HG03066 (cell line): ENCODE measurements at regions not wholly inside any gene's neighbourhood (a gene's known extent, or its start where the extent isn't known, plus 50 kb on each side); places are given as distances from the start of the nearest gene placed in this dataset.

Experiments
- ATAC-seq: cut with Tn5 transposase; IDR thresholded peaks from one replicate; pipeline ENCODE4 v1.9.1; 2021; ENCODE audit warnings: low read depth; ENCODE audit not compliant: unreplicated experiment

DNA sequence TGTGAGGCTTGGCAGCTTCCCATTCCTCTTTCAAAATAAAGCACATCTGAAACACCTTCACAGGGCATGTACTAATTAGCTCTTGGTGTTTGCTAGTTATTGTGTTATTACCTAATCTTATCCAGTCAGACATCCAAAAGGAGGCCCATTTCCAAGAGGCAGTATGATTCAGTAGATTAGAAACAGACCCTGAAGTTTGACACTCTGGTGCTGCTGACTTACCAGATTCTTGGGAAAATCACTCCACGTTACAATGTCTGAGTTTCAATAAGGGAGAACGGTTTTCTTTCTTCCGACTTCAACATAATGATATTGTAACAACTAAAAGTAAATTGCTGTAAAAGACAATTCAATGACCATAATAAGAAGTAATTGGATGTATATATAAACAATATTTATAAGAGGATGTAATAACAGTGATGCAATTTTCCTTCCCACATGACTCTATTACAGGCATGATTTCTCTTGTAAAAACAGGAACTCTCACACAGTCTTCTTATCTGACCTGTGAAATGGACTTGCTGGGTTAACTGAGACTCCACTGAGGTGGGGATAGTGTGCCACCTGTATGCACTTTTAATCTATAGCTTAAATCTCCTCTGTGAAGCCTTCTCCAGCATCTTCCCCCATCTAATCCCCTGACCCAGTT lies 181.3 kb upstream of the ELL2 start:
- no peak for ATAC-seq

DNA sequence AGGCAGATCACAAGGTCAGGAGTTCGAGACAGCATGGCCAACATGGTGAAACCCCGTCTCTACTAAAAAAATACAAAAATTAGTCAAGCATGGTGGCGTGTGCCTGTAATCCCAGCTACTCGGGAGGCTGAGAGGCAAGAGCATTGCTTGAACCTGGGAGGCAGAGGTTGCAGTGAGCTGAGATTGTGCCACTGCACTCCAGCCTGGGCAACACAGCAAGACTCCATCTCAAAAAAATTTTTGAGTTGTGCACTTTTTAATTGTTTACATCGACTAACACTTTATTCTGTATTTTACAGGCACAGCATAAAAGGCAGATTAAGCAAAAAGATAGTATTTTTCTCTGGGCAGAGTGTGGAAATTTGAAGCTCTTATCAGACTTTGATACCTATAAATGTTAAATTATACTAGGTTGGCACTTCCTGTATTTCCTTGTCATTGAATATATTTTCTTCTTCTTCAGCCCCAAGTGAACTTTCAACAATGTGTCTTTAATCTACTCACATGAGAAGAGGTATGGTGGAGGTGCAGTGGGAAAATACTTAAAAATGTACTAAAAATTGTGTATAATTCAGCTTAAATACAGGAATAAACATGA lies 180.6 kb upstream of the ELL2 start:
- ATAC-seq: no peak

DNA sequence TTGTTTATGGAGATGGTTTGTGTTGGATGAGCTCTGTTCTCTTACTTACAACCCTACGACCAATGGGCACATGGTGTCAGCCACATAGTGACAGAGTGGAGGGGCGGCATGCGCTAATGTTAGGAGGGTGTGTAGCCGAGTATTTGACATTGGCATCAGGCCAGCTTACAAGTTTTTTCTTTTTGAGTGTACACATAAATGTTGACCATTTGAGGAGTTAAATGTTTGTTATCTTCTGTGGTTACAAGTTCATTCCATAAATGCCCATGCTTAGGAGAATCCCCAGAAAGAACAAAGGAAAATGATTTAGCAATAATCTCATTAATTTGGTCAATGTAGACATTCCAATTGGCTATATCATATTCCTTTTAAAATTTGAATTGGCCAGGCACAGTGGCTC lies 180.1 kb upstream of the ELL2 start:
- no peak for ATAC-seq

DNA sequence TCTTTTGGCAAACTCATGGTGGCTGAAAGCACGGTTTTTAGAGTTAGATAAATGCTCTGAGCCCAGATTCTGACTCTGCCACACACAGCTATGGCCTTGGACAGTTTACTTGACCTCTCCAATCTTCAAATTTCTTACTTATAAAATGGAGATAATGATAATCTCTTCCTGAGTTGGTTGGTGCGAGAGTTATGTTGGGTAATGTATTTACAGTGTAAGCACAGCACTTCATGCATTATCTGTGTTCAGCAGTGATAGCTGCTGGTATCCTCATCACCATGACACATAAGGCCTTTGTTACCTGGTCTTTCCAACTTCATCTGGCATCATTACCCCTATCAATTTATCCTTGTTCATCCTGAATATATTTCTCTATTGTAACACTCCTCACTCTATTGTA lies 178.8 kb upstream of the ELL2 start:
- ATAC-seq: no peak

DNA sequence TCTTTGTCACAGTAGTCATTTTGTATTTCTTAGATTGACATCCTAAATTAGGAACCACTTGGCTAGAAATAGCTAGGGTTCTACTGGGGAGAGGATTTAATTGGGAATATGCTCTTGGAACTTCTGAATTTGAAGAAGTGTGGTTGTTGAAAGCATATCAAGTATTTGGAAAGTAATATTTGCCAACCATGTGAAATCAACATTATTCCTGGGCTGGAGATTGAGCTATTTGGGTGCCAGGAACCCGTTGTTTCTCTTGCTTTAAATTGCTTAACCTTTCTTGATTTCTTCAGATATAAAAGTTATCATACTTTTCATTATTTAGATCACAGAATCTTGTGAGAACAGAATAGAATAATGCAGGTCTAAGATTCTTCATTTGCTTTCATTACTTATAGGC lies 178.4 kb upstream of the ELL2 start:
- no peak for ATAC-seq

DNA sequence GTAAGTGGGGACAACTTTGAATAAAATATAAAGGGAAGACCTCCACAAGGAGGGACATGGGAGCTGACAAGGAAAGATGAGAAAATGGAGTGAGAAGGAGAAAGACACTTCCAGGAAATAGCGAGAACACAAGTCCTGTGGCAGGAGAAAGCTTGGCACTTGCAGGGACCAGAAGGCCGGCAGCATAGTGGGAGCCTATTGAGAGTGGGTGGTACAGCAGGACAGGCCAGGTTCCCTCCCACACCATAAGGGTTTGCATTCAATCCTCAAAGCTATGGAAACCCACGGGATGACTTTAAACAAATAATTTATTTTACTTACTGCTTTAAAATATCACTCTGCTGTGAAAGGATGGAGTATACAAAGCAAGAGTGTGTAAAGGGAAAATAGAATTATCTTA lies 173.2 kb upstream of the ELL2 start:
- ATAC-seq: no peak

DNA sequence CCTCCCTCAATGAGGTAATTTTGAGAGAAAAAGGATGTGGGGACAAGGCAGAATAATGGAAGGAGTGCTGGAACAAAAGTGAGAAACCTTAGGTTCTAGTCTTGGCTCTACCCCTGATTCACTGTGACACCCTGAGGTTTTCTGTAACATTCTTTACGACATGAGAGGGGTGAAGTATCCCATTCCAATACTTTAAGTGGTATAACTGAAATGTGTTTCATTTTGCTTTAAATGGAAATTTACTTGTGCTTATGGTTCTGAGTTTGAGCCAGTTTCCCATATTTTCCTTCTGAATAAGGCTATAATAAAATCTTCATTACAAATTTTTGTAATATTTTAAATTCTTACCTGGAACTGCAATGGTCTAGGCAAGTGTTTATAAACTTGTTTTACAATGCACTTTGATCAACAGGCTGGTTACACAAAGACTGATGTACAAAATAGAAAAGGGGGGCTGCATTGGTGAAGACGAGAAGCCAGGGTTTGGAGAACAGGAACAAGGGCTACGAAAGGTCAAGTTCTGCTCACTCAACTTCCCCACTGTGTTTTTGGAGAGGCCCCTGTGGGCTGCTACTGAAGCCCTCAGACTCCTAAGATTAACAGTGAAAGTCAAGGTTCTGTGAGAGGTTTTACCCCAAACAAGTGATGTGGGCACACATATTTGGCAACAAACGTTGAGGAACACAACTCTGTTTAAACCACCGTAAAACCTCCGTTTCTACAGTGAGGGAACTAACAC lies 171.9 kb upstream of the ELL2 start:
- no peak for ATAC-seq

DNA sequence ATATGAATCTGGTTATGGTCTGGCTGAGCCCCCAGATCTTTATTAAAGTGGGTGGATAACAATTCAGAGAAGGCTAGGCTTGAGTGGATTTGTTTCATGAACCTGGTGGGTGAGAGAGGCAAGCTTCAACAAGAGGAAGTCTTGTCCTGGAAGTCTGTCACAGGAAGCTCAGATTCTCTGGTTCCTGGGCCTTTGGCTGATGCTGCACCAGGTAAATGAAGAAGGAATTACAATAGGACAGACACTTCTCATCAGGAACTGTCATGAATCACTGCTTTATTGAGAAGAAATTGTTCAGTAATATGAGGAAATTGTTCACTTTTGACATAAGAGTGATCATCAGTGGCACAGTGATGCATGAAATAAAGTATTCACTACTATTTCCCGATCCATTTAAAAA lies 167.6 kb upstream of the ELL2 start:
- no peak for ATAC-seq

DNA sequence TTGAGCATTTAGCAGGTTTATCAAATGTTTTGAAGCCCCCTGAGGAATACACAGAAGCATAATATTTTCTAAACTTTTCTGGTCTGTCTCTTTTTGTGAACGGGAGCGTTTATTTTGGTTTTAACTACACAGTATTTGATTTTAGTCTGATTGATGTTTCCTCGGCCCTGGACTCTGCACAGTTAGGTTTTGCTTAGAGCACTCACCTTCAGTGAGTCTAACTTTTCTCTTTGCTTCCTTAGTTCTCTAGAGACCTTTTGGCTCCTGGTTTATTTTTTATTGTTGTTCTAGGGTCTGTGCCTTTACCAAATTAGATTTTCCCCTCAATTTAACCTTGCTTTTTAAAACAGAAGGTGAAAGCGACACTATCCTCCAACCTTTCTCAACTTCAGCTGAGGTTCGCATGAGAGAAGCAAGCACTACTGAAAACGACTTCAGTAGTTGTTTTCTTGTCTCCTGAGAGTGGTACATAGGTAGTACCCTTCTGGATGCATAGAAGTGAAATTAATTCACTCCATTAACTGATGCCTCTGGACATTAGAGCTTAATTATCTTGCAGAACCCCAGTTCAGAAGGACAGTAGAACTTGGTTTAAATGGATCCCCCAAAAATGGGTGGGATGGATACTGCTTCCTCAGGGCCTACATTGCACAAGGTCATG lies 166.7 kb upstream of the ELL2 start:
- no peak for ATAC-seq

DNA sequence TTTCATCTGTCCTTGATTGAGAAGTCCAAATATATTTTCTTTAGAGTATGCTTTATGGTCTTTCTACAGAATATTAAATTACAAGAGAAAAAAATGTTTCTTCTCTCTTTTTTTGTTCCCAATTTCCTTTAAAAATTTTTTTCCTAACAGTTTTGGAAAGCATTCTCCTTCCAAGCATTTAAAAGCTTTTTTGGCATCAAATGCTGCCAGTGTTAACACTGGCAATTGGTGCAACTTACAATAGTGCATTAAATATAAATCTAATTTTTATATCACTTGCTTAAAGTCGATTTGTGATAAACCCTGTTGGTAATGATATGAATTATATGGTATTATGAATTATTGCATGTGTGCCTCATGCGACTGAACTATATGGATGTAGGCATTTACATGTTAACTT lies 165.9 kb upstream of the ELL2 start:
- no peak for ATAC-seq

DNA sequence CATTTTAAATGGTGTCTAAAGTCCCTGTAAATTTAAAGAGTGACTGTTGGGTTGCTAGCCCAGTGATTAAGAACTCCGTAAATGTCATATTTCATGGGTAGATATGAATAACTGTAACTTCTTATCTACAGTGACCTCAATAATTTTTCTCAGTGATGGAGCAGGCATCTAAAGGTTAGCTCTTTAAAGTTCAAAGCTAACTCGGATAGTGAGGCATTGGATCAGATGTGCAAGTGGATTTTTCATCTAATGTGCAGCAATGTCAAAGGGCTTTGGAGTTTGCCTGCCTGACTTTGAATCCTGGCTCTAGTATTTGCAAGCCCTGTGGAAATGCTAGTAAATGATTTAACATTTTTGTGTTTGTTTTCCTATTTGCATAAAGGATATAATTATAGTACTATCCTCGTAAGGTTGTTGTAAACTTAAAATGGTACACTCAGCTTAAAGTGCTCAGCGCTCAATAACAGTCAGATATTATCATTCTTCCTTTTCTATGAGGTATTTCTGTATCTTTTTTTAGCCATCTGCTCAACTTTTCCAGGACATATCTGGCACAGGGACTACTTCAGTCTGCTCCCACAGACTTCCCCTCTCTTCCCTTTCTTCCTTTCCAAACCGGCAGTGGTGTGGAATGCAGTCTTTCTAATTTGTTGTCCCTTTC lies 163.7 kb upstream of the ELL2 start:
- no peak for ATAC-seq

DNA sequence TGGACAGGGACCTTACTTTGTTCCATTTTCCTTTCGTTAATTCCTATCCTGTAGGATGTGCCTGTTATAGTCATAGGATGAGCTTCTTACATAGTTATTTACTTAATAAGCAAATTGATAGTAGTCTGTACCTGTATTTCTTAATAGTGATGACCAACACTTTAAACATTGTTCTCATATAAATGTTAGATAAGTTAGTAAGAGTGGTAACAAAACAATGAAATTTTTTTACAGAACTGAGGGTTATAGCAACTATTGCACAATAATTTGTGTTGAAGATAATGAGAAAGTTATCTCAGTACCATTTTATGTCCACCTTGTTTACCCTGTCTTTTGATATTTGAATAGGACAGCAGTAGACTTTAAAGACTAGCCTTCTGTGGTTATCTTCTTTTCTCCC lies 162.9 kb upstream of the ELL2 start:
- no peak for ATAC-seq

DNA sequence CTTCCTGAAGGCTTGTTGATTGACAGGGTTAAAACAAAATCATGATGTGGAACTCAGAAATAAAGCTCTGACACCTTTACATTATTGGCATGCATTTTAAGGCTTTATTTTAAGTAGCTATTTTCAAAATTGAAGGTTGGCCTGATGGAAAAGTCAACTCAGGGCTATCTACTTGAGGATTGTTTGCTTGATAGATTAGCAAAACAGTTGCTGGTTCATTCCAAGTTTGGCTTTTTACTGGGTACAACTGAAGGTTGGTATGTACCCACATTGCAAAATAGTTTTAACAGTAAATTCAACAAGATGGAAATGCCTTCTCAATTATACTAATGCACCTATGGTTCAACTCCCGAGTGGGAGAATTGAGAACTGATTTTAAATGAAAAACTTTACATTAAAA lies 161.8 kb upstream of the ELL2 start:
- no peak for ATAC-seq

DNA sequence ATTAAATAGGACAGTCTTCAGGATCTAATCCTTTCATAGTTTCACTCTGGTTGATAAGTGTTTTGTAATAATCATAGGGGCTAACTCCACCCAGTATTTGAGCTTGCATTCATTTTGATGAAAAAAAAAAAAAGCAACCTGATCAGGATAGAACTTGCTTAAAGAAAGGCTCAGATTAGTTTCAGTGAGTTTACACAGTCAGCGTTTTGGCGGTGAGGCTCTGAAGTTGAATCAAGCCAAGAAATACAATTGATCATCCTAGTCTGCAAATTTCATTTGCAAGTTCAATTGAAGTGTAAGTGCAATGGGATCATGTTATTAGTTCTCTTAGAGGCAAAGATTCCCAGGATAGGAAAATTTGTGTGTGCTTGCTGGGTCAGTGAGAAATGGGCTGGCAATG lies 159.7 kb upstream of the ELL2 start:
- no peak for ATAC-seq

DNA sequence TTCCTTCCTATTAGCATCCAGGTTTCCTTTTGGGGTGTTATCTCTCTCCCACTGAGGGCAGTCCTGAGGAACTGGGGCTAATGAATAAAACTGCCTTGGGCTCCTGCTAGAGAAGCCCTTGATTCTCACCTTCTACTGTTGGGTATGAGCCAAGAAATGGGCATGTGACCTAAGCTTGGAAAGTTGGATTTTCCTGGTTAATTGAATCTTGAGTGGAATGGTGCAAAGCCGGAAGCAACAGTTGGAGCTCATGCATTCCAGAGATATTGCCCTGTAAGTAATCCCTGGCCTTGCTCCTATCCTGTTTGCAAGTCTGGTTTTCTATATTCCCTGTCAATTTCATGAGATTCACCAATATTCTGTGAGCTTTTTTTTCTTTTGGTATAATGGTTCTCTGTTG lies 158.5 kb upstream of the ELL2 start:
- no peak for ATAC-seq

DNA sequence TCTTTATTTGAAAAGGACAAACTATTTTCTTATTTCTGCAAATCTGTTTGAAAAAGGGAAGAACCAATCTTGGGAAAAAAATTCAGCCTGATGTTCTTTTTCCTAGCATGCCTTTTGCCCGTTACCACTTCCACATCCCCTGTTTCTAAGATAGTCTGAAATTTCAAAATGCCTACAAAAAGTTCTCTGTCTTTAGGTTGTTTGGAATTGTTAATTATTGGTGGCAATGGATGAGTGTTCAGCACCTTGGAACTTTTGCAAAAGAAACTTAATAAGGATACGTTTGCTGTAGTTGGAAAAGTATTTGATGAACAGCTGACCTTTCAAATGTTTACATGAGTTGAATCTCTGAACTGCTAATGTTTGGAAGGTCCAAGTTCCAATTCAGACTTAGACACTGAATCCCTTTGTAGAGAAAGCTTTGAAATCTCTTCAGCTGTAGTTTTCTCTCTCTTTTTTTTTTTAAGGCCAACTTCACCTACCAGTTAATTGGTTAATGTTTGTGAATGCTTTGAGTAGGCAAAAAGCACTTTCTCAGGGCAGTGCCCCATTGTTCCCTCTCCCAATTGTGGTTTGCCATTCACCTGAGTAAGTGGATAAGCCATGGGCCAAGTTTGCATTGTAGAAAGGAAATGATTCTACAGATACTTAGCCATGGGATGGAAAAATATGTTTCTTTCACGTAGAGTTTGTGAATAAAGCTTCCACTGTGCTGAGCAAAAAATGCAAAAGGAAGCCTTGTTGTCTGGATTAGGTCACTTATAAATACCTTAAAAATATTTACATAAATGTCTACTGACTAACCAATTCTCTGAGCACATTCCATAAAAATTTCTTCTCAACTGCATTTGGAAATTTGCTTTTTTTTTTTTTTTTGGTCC lies 156.4 kb upstream of the ELL2 start:
- ATAC-seq: no peak

DNA sequence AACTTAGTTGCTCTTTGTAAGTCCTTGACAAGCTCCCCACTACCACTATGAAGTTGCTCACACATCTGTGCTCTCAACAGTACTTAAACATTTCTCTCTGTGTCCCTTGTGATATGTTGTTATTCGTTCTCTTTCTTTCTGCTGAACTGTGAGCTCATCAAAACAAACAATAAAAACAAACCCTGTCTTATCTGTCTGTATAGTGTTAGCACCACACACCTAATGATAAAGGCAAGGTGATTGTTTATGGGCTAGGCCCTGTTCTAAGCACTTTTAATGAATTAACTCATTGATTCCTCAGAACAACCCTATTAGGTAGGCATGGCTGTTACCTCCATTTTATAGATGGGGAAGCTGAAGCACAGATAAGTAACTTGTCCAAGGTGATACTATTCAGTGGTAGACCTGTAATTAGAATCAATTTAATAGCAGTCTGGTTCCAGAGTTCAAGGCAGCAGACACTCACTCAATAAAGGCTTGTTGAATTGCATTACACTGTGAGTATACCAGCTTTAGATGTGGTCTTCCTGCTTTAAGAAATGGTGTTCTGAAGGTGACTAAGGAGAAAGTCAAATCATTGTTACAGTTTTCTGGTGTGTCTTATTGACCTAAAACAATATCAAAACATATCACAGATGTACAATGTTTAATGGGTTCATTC lies 153.6 kb upstream of the ELL2 start:
- no peak for ATAC-seq

DNA sequence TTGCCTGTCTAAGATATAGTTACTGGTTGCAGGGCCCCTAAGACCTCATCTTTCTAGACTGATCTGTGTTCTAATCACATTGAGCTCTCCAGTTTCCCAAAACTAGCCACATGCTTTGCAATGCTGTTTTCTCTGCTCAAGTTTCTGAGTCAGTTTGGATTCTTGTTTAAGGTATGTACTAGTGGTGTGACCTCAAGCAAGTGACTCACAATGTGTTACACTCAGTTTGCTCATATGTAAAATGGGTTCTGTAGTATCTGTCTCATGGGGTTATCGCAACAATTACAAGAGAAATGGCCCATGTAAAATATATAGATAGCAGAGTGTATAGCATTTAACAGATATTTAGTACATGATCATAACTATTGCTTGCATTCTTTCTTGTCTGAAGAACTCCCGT lies 153.1 kb upstream of the ELL2 start:
- ATAC-seq: no peak

DNA sequence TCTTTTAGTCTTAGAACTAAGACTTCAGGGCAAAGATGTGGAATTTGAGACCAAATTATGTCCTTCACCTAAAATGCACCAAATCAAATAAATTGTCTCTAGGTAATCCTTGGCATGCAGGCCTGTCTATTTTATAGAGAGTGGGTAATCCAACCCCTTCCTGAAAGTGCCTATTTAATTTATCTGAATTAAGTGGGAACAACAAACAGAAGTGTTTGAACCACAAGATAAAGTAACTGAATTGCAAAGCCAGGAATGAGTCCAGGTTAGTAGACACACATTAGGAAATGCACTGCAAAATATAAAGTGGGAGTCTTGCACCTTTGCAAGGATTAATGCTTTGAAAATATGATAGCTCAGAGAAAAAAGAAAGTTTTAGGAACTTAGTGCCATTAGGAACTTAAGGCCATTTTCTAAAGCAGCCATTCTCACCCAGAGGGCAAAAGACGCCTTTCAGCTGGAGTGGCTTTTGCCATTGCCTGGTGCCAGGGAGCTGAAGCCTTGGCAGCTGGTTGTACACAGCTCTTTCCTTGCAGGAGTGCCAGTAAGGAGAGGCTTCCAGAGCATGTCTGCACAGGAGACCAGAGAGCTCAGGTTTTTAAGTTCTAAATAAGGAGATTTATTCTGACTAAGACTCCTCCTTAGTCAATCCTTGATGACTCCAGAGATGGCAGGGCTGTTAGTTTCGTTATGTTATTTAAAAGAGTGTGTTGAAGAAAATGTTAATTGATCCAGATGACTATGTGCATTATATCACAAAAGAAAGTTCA lies 151.7 kb upstream of the ELL2 start:
- no peak for ATAC-seq
